IPS-15b (cell line): ENCODE measurements at regions not wholly inside any gene's neighbourhood (a gene's known extent, or its start where the extent isn't known, plus 50 kb on each side); places are given as distances from the start of the nearest gene placed in this dataset.

Experiments used
- H3K27me3 ChIP-seq: one replicate; pipeline ENCODE4 v1.6.1; 2013; ENCODE audit warnings: low read length; ENCODE audit not compliant: control insufficient read depth, insufficient read depth
- H3K36me3 ChIP-seq: one replicate; pipeline ENCODE4 v1.6.1; 2013; ENCODE audit warnings: low read length; ENCODE audit not compliant: control insufficient read depth, insufficient read depth
- H3K4me1 ChIP-seq: one replicate; pipeline ENCODE4 v1.6.1; 2013; ENCODE audit warnings: mild to moderate bottlenecking, low read length; ENCODE audit not compliant: control insufficient read depth, insufficient read depth
- H3K4me3 ChIP-seq: one replicate; pipeline ENCODE4 v1.5.1; 2013; ENCODE audit warnings: low read depth, low read length
- H3K9ac ChIP-seq: one replicate; pipeline ENCODE4 v1.6.1; 2013; ENCODE audit warnings: low read depth, mild to moderate bottlenecking, low read length
- H3K9me3 ChIP-seq: one replicate; pipeline ENCODE4 v1.6.1; 2013; ENCODE audit warnings: mild to moderate bottlenecking, low read length; ENCODE audit not compliant: control insufficient read depth, insufficient read depth

DNA sequence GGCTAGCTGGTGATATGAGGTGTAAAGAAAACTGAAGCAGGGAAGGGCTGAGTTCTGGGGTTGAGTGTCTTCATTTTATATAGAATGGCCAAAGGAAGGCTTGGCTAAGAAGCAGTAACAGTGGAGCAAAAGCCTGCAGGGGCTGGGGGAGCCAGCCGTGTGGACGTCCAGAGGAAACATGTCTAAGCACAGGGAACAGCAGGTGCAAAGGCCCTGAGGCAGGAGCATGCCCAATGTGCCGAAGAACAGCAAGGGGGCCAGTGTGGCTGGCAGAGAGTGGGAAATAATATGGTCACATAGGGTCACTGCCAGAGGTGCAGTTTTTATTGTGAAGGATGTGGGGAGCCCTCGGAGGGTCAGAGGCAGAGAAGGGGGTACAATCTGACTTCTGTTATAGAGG, 60.5 kb upstream of the KCNG1 start:
- Histone ChIP-seq H3K27me3 (no peaks in the 10 kb centered on the region), H3K9ac (no peak overlapping the region), H3K4me1 (peaks cover 4% of the 10 kb centered on the region), H3K9me3 (no peaks in the 10 kb centered on the region), H3K4me3 (no peak overlapping the region), H3K36me3 (no peaks in the 10 kb centered on the region)

DNA sequence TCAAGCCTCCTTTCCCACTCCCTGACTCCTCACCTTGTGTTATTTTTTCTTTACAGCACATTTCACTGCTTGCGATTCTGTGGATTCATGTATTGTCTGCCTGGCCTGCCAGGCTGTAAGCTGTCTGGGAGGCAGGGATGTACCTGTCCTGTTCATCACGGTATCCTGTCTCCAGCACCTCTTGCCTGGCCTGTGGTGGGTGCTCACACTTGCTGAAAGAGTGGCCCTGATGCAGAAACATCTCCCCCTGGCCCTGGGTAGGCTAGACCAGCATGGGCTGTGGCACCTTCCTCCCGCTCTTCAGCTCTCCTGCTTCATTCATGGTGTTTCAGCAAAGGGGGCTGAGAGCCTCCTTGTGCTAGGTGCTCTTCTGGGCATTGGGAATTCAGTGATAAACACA, 60.1 kb upstream of the KCNG1 start:
- Histone ChIP-seq H3K4me1 (peaks cover 5% of the 10 kb centered on the region), H3K9me3 (no peaks in the 10 kb centered on the region), H3K4me3 (no peak overlapping the region), H3K36me3 (no peaks in the 10 kb centered on the region), H3K9ac (no peak overlapping the region), H3K27me3 (no peaks in the 10 kb centered on the region)

DNA sequence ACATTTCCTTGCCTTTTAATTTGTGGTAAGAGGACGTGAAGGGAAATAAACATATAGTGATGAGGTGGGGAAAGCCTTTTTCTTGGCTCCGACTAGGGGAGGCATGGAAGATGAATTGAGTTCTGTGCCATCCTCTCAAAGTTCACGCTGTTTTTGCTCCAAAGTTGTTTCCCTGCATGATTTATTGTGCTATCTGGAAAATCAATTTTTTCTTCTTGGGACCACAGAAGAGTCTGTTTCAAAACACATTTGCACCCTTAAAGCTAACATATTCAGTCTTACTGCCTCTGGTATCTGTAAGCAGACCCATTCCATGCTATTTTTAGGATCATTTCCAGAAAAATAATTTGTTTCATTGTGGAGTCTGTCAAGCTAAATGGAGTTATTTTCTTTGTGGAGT, 57.6 kb upstream of the KCNG1 start:
- peaks cover 2% of the 10 kb centered on the region for H3K4me1 ChIP-seq
- no peaks in the 10 kb centered on the region for H3K27me3 ChIP-seq
- no peak overlapping the region for H3K9ac ChIP-seq
- H3K36me3 ChIP-seq, result no peaks in the 10 kb centered on the region
- no peaks in the 10 kb centered on the region for H3K9me3 ChIP-seq
- H3K4me3 ChIP-seq, result no peak overlapping the region

DNA sequence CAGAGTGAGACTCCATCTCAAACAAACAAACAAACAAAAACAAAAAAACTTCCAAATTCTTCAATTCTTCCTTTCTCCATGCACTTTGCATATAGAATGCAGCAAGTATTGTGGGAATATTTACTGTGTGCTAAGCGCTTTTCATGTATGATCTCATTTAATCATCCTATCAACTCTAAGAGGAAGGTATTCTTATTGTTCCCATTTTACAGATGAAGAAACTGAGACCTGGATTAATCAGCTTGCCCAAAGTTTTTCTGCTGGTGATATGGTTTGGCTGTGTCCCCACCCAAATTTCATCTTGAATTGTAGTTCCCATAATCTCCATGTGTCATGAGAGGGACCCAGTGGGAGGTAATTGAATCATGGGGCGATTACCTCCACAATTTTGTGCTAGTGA, 56.6 kb upstream of the KCNG1 start:
- H3K4me1 ChIP-seq, result peaks cover 2% of the 10 kb centered on the region
- H3K9me3 ChIP-seq, result no peaks in the 10 kb centered on the region
- no peak overlapping the region for H3K4me3 ChIP-seq
- H3K36me3 ChIP-seq, result no peaks in the 10 kb centered on the region
- no peaks in the 10 kb centered on the region for H3K27me3 ChIP-seq
- no peak overlapping the region for H3K9ac ChIP-seq

DNA sequence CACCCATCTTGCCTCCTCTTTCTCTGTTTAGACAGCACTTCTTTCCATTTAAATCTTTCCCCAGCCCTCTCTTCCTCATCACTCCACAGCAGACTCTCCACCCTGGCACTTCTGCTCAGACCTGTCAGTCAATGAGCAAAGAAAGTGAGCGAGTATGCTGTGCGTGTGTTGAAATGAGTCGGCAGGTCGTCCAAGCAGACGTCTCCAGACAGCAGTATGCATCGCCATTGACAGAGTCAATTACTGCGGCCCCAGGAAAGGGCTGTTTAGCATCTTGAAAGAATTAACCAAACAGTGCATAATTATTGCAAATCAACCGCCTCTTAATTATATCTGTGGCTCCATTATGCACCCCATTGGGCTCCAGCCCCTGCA, 54.8 kb upstream of the KCNG1 start:
- peaks cover 2% of the 10 kb centered on the region for H3K4me1 ChIP-seq
- H3K9ac ChIP-seq, result no peak overlapping the region
- H3K9me3 ChIP-seq, result no peaks in the 10 kb centered on the region
- no peaks in the 10 kb centered on the region for H3K36me3 ChIP-seq
- no peak overlapping the region for H3K4me3 ChIP-seq
- no peaks in the 10 kb centered on the region for H3K27me3 ChIP-seq

DNA sequence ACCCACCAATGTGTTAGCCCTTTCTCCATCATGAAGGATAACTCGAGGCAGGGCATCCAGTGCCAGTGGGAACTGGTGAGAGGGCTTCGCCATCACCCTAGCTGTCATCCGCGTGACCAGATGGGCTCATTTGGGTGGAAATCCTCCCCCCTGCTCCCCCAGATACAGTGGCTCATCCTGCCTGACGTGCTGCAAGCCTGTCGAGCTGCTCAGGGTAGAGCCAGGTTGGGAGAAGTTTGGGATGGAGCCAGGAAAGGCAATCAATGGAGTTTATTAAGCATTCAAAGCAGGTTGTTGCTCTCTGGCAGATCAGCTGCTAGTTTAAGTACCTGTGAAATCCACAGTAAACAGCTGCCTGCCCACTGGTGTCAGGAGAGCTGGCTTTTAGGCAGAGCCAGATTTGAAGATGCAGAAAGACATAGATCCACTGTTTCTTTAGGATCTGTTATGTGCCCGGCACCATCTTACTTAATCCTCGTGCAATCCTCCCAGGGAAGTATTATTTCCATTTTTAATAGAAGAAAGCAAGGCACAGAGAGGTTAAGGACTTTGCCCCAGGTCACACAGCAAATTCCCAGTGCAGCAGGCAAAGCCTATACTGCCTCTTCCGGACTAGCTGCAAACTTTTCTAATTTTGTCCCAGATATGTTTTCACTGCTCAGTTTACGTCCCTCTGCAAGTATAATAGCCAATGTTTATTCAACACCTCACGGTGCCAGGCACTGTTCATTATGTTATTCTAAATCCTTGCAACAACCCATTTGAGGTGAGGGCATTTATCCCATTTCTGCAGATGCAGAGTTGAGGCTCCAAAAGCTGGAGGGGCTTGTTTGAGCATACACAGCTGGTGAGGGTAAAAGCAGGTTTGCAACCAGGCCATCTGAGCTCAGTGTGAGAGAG, 54.1 kb upstream of the KCNG1 start:
- H3K27me3 ChIP-seq, result no peaks in the 10 kb centered on the region
- H3K4me1 ChIP-seq, result peaks cover 2% of the 10 kb centered on the region
- H3K36me3 ChIP-seq, result no peaks in the 10 kb centered on the region
- H3K4me3 ChIP-seq, result no peak overlapping the region
- no peaks in the 10 kb centered on the region for H3K9me3 ChIP-seq
- no peak overlapping the region for H3K9ac ChIP-seq

DNA sequence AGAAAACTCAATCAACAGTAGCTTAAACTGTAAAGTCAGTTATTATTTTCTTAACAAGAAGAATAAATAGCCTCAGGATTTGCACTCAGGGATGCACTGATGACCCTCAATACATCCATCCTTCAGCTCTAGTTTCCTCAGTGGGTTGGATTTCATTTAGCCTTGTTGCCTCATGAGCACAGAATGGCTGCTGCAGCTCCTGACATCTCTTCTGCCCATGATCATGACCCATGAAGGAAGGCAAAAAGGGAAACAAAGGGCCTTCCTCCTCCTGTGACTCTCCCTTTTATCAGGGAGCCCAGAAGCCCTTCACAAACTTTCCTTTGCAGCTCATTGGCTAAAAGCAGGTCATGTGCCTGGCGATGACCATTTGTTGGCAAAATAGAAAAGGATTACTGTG, 51.2 kb upstream of the KCNG1 start:
- H3K9me3 ChIP-seq, result no peaks in the 10 kb centered on the region
- no peak overlapping the region for H3K4me3 ChIP-seq
- peaks cover 2% of the 10 kb centered on the region for H3K4me1 ChIP-seq
- no peaks in the 10 kb centered on the region for H3K36me3 ChIP-seq
- no peak overlapping the region for H3K9ac ChIP-seq
- H3K27me3 ChIP-seq, result no peaks in the 10 kb centered on the region
